Spleen (tissue), 11 donors: ENCODE measurements at regions not wholly inside any gene's neighbourhood (a gene's known extent, or its start where the extent isn't known, plus 50 kb on each side); places are given as distances from the start of the nearest gene placed in this dataset.

Source experiments
- DNase-seq: peaks from one replicate; pipeline ENCODE4 v3.0.0-alpha.2; 2020
- H3K27ac ChIP-seq, 8 donors: fragments of 200-600 bp; sonication (generic) in 7 of 8; 1 replicate in 4 of 8; 2 replicates in 4 of 8; pipeline versions ENCODE4 v1.5.0 to v1.8.0; 2016 to 2021; ENCODE audit warnings: inconsistent platforms in 4 of 8, mild to moderate bottlenecking in 4 of 8, moderate library complexity in 1 of 8
- H3K27me3 ChIP-seq, 7 donors: fragments of 200-600 bp; sonication (generic) in 6 of 7; replicated peaks in 1 of 7; 1 replicate in 4 of 7; 2 replicates in 3 of 7; pipeline versions ENCODE4 v1.5.0 to v1.8.0; 2016 to 2021; ENCODE audit warnings: inconsistent platforms in 3 of 7, mild to moderate bottlenecking in 1 of 7
- H3K36me3 ChIP-seq, 6 donors: fragments of 200-600 bp; sonication (generic) in 5 of 6; 1 replicate in 4 of 6; 2 replicates in 2 of 6; pipeline versions ENCODE4 v1.5.0 to v1.8.0; 2016 to 2021; ENCODE audit warnings: inconsistent platforms in 2 of 6
- H3K4me1 ChIP-seq, 6 donors: fragments of 200-600 bp; sonication (generic) in 5 of 6; 1 replicate in 3 of 6; 2 replicates in 3 of 6; pipeline versions ENCODE4 v1.5.0 to v1.8.0; 2016 to 2021; ENCODE audit warnings: inconsistent platforms in 3 of 6
- H3K4me3 ChIP-seq, 8 donors: fragments of 200-600 bp; sonication (generic) in 7 of 8; 1 replicate in 4 of 8; 2 replicates in 4 of 8; pipeline versions ENCODE4 v1.5.0 to v1.8.0; 2016 to 2021; ENCODE audit warnings: inconsistent platforms in 4 of 8, mild to moderate bottlenecking in 4 of 8, moderate library complexity in 2 of 8
- H3K9me3 ChIP-seq, 8 donors: fragments of 200-600 bp; sonication (generic) in 7 of 8; 1 replicate in 4 of 8; 2 replicates in 4 of 8; pipeline versions ENCODE4 v1.5.0 to v1.8.0; 2016 to 2021; ENCODE audit warnings: inconsistent platforms in 4 of 8
- CTCF ChIP-seq, 11 experiments: fragments of 200-600 bp in 7 of 11; fragments of 450-650 bp in 4 of 11; sonication (generic) in 4 of 11; IDR thresholded peaks in 8 of 11; conservative IDR thresholded peaks in 3 of 11; 1 replicate in 7 of 11; 2 replicates in 4 of 11; pipeline versions ENCODE4 v1.4.0 to v1.8.0; 2016 to 2021; ENCODE audit warnings: antibody characterized with exemption in 11 of 11, inconsistent platforms in 4 of 11, mild to moderate bottlenecking in 1 of 11
- POLR2A ChIP-seq, 3 donors: fragments of 450-650 bp; IDR thresholded peaks; one replicate each; pipeline ENCODE4 v1.5.1; 2017; ENCODE audit warnings: antibody characterized with exemption in 3 of 3, mild to moderate bottlenecking in 1 of 3
- POLR2AphosphoS5 ChIP-seq, 3 donors: sonication (generic); formaldehyde crosslinking; IDR thresholded peaks; one replicate each; pipeline ENCODE4 v1.5.1; 2017; ENCODE audit warnings: antibody characterized with exemption in 3 of 3
- WGBS, 5 donors: extraction: QIAGEN DNeasy Blood & Tissue Kit in 3 of 5; methylation state at CpG; one replicate each; pipeline versions ENCODE4 v1.1.5 to v1.1.7; 2013 to 2018; 5-methylcytosine and 5-hydroxymethylcytosine counted together
- intact Hi-C: fragments of 100-400 bp; cut with DNase I; formaldehyde crosslinking; loops from one replicate; pipeline ENCODE4 v1.15.0; 2023; ENCODE audit warnings: low total_unique reads
- donor health status: healthy with polysubstance abuse.
- donor health status: DM: no; HTN: no; CAD: no; lungs with moderate emphysema.
- donor health status: DM: no; HTN: no; CAD: no.
- donor health status: Bipolar disorder and iron deficiency.
- donor health status: healthy.
- donor health status: DM: no; HTN: no; CAD: no.
- donor health status: DM: yes; HTN: yes; CAD: no.

DNA sequence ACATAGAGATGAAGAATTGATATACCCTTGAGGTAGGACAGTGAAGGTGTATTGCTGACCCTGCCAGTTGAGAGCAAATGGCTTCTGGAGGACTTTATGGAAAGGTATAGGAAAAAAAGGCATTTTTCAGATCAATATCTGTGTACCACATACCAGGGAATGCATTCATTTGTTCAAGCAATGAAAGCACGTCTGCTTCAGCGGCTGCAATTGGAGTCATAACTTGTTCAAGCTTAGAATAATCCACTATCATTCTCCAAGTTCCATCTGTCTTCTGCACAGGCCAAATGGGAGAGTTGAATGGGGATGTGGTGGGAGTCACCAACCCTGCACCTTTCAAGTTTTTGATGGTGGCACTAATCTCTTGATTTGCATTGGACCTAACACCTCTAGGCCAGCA is 249.6 kb upstream of the PTER start:
- TF ChIP-seq POLR2AphosphoS5 (IDR thresholded peaks at IDR 0.05) (no peak), CTCF (IDR thresholded peaks at IDR 0.05 in 8 of 11, conservative IDR thresholded peaks at IDR 0.05 in 3 of 11) (no peak), POLR2A (IDR thresholded peaks at IDR 0.05) (no peak)
- Histone ChIP-seq H3K9me3 (no peaks in the 10 kb centered on the region), H3K36me3 (no peaks in the 10 kb centered on the region), H3K4me3 (no peak overlapping the region), H3K27me3 (no peaks in the 10 kb centered on the region), H3K4me1 (no peaks in the 10 kb centered on the region), H3K27ac (no peak overlapping the region)
- no peak for DNase-seq
- intact Hi-C loops, result no loop called here
- 70 to 91% (median 87%) methylated on average over 2 of the region's 2 CpGs for WGBS, 5 donors

- H3K4me3 ChIP-seq, result no peak overlapping the region
- intact Hi-C loops, result no loop called here
- no peaks in the 10 kb centered on the region for H3K9me3 ChIP-seq
- no peaks in the 10 kb centered on the region for H3K36me3 ChIP-seq
- H3K27ac ChIP-seq, result no peak overlapping the region
- no peak for DNase-seq
- TF ChIP-seq POLR2A (IDR thresholded peaks at IDR 0.05), result no peak
- TF ChIP-seq POLR2AphosphoS5 (IDR thresholded peaks at IDR 0.05), result no peak
- no peak for TF ChIP-seq CTCF (IDR thresholded peaks at IDR 0.05 in 8 of 11, conservative IDR thresholded peaks at IDR 0.05 in 3 of 11)
- WGBS, 5 donors, result 65 to 77% (median 73%) methylated on average over 5 of the region's 5 CpGs
- H3K27me3 ChIP-seq, result no peaks in the 10 kb centered on the region
- no peaks in the 10 kb centered on the region for H3K4me1 ChIP-seq
Measured at GRCh38 chr10:16192337-16192736, 244.5 kb upstream of the PTER start.

DNA sequence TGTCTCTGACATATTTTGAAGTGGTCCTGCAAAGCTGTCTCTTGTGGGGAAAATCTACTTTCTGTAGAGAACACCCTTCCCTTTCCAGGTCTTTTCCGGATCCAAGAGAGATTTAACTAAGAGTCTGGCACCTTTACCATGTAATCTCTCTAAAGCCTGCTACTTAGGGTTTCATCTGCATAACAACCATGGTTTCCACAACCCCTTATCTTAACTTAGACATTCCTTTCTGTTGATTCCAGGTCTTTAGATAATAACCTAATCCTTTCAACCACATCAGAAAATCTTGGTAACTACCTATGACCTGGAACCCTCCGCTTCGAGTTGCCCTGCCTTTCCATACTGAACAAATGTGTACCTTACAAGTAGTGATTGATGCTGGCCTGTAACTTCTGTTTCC is 243.6 kb upstream of the PTER start:
- Histone ChIP-seq H3K27me3 (no peaks in the 10 kb centered on the region), H3K9me3 (no peaks in the 10 kb centered on the region), H3K4me3 (no peak overlapping the region), H3K27ac (no peak overlapping the region), H3K36me3 (no peaks in the 10 kb centered on the region), H3K4me1 (no peaks in the 10 kb centered on the region)
- WGBS, 5 donors, result 87 to 97% (median 90%) methylated on average over 3 of the region's 3 CpGs
- DNase-seq, result no peak
- TF ChIP-seq POLR2AphosphoS5 (IDR thresholded peaks at IDR 0.05), result no peak
- no peak for TF ChIP-seq CTCF (IDR thresholded peaks at IDR 0.05 in 8 of 11, conservative IDR thresholded peaks at IDR 0.05 in 3 of 11)
- TF ChIP-seq POLR2A (IDR thresholded peaks at IDR 0.05), result no peak
- intact Hi-C loops, result no loop called here

DNA sequence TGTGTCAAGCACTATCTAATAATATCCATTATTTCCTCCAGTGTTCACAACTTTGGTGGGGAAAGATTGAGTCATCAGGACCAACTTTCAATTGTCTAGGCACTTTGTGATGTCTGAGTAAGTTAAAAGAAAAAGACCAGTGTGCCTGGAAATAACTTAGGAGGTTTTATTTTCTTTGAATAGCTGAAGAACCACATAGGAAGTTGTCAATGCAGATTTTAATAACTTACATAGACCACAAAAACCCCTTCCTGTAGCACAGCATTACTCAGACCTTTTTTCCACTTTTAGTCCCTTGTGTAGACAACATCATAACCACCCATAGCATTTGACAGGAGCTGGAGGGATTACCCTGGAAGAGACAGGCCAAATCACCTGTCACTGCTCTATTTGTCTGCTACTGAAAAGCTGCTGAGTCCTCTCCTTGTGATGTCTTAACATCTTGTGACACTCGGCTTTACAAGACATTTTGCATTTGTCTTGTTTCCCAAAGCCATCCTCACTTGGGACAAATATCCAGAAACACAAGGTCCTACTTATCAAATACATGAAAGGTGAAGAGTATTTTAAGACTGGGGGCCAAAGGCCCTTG is 241.5 kb upstream of the PTER start:
- H3K9me3 ChIP-seq, result peaks cover 0 to 6% (median 0%) of the 10 kb centered on the region in 8 donors
- H3K27me3 ChIP-seq, result no peaks in the 10 kb centered on the region
- 35 to 56% (median 50%) methylated on average over 1 of the region's 1 CpG for WGBS, 5 donors
- no peaks in the 10 kb centered on the region for H3K4me1 ChIP-seq
- no peak for DNase-seq
- no peaks in the 10 kb centered on the region for H3K36me3 ChIP-seq
- H3K4me3 ChIP-seq, result no peak overlapping the region
- H3K27ac ChIP-seq, result no peak overlapping the region
- intact Hi-C loops, result no loop called here
- TF ChIP-seq CTCF (IDR thresholded peaks at IDR 0.05 in 8 of 11, conservative IDR thresholded peaks at IDR 0.05 in 3 of 11) (no peak), POLR2A (IDR thresholded peaks at IDR 0.05) (no peak), POLR2AphosphoS5 (IDR thresholded peaks at IDR 0.05) (no peak)
